ENCODE measurements at regions not wholly inside any gene's neighbourhood (a gene's known extent, or its start where the extent isn't known, plus 50 kb on each side); places are given as distances from the start of the nearest gene placed in this dataset.

DNA sequence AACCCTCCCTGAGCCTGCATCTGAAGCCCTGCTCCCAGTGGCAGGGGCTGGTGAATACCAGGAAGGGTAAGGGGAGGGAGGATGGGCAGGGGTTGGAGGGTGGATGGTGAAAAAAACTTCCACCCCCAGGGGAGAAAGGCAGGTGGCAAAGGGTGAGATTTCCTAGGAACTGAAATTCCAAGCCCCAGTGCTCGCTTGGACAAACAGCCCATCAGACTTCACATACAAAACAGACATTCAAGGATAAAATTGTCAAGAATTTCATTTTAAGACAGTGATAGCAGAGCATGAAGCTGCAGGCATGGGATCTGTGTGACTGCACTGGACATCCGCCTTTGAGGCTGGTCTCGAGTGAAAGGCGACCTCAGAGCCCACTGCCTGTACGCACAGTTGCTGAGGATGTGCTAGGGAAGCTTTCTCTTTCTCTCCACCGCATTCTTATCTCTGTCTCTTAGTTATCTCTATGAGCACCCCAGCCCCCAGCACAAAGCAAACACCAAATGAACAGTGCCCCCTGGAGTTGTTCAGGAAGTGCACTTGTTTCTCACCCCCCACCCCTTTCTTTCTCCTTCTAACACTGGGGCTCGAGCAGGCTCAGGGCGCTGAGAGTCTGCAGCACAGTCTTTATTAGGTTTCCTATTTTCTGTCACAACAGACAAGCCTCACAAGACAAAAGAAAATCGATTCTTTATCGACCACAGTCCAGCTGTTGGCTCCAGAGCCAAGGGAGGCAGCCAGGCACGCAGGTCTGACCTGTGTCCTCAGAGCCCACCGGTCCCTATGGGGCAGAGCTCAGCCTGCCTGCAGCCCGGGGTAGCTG is 237.3 kb upstream of the NCAM1 start:
- ATAC-seq = no peak

DNA sequence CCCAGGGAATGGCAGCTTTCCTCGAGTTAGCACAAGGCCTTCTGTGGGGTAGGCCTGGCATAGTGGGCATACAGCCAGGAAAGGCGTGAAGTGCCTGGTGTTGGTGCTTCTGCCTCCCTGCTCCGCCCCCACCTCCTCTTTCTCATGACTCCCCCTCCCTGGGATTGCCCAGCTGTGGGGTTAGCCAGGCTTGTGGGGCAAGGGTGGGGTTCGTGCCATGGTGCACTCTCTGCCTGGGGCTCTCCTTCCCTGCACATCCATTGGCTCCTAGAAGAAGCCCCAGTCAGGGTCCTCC is 236.8 kb upstream of the NCAM1 start:
- ATAC-seq = no peak

DNA sequence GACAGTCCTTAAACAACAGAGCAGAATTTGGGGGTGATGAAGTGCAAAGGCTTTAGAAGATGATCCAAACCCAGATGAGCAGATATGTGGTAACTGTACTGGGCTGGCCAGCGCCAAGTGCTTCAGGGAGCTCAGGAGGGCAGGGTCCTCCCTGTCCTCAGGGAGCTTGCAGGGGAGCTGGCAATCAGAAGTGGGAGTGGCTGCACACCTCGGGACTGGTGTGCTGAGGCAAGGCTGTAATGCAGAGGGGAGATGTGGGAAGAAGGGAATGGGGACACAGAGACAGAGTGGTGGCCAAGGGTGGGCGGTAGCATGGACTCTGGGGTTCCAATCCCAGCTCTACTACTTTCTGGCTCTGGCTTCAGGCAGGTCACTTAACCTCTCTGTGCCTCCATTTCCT is 235.6 kb upstream of the NCAM1 start:
- ATAC-seq = no peak

DNA sequence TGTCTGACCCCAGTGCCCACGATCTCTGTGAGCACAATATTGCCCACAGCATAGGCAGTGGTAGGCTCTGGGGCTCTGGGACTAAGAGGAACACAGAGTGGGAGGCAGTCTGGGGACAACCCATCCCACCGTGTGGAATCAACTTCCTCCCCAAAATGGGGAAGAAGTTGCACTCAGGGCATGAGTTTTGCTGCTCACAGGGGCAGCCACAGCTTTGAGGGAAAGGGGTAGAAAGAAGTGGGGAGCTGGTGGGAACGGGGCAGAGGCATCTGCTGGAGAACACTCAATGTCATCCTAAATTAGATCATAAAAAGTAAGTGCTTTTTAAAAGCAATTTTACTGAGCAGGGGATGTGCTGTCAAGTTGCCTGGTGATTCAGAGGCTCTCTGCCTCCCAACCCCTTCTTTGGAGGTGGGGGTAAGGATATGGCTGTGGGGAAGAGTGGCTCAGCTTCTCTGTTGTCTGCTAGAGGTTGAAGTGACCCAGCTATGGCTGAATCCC is 233.8 kb upstream of the NCAM1 start:
- no peak for ATAC-seq

DNA sequence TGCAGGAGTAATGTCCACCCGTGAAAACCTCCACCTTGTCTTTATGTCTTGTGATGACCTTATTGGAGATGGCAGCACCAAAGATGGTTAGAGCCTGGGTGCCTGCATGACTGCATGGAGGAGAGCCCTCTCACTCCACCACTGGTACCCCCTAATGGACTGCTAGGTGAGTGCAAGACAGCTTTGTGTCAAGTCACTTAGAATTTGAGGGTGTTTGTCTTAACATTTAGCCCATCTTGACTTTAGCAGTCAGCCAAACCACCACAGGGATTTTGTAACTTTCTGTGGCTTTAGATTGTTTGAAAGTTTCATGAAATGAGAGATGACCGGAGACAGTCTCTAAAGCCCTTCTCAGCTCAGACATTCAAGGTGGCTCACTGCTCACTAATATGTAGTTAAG is 232.9 kb upstream of the NCAM1 start:
- ATAC-seq = no peak

DNA sequence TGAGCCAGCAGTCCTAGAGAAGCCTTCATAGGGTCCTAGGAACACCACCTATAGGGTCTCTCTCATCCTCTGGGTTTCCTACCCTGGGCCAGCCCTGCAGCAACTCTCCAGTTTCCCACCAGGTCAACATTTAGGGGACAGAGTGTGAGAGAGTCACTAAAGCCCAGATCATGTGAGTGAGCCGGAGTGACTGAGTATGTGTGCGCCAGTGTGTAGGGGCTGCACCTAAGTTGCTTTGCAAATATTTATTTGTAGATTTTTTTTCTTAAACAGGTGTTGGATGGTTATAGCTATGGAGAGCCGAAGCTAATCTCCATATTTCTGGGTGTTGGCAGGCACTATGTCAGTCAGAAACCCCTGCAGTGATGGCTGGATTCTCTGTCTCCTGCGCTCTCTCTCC is 232.5 kb upstream of the NCAM1 start:
- no peak for ATAC-seq

DNA sequence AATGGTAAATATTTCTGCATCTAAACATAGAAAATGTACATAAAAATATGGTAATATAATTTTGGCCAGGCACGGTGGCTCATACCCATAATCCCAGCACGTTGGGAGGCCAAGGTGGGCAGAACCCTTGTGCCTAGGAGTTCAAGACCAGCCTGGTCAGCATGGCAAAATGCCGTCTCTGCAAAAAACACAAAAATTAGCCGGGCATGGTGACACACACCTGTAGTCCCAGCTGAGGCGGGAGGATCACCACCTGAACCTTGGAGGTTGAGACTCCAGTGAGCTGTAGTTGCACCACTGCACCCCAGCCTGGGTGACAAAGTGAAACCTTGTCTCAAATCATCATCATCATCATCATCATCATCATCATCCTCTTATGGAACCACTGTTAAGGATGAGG is 230.6 kb upstream of the NCAM1 start:
- ATAC-seq = no peak

DNA sequence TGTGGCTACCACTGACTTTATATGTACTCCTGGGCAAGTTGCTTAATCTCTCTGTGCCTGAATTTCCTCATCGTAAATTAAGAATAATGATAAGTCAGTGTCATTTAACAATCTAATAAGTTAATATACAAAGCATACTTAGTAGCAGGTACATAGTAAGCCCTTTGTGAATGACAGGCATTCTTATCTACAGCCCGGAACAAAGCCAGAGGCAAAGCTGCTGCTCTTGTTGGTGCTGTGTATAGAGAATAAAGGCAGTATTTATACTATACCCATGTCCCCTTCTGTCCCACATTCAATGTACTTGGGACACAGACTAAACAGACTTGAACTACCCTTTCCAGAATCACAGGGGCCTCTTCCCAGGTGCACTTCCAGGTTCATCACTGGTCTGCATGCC is 229.7 kb upstream of the NCAM1 start:
- ATAC-seq = no peak

DNA sequence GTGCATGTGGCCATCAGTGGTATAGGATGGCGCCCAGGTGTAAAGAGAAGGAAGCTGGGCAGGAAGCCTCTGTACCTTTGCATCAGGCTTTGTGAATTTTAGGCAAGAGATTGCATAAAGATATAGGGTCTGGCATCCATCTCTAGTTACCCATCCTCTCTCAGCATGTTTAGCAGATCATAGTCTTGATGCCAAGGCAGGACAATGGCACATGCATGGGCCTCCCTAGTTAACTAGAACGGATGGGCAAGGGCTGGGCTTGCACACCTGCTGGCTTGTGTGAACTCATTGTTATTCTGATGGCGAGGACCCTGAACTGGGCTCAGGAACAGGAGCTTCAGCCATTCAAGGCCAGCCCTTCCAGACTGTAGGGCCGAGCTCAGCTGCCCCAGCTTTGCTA is 229.2 kb upstream of the NCAM1 start:
- no peak for ATAC-seq

DNA sequence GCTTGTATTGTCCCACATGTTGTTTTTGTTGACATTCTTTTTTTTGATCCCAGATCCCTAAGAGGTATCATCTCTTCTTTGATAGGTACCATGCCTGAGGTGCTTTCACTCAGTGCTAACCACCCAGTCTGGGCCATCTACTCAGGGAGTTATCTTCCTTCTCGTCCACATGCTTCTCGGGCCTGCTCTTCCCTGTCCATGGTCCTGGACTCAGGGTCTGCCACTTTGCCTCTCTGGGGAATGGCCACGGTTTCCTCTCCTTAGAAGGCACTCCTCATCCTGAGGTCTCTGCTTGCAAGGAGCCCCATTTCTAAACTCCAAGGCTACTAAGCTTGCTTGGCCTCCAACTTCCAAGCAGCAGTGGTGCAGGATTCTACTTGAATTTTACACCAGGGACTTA is 227.0 kb upstream of the NCAM1 start:
- ATAC-seq = no peak

DNA sequence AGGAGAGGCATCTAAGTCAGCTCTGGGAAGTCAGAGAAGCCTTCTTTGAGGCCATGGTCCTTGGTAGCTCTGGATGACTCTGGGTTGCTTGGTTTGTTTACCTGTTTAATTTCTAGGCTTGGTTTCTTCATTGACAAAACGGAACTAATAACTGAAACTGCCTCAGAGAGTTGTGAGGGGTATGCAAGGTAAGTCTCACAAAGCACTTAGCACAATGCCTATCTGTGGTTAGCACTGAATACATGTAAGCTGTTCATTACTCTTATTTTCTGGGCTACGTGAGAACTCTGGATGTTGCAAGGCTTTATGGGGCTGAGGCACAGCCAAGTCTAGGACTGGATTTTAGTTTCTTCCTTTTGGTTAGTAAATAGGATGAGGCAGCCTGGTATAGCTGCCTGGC is 225.8 kb upstream of the NCAM1 start:
- ATAC-seq = no peak

DNA sequence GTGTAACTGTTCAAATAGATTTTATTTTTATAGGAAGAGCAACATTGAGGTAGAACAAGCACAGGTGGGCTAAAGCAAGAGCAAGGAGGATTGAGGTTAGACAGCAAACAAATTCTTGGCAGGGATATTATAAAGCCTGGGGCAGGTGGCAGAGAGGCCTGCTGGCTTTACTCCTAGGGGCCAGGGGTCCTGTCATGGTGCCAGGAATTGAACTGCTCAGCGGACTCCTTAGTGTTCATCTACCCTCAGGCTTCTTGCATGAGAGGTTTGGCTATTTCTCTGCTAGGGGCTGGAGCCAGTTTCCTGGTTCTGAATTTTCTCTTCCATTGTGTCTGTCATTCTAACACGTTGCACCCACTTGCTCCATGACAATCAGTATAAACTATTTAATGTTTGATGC is 217.2 kb upstream of the NCAM1 start:
- no peak for ATAC-seq

DNA sequence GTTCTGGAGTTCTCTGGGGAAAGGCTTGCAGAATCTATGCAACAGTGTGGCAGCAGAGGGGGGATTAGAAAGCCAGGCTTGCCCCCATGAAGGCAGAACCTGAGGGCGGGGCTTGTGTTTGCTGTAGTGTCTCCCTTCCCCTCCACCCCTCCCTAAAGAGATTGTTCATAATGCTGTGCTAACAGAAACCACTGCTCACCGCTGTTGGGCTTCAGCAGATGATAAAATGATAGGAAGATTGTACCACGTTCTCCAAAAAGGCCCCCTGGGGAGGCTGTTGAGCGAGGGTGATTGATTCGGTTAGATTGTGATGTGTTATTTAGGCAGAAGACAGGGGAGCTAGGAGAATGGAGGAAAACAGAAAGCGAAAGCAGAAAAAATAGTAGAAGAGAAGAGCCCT is 215.2 kb upstream of the NCAM1 start:
- no peak for ATAC-seq

DNA sequence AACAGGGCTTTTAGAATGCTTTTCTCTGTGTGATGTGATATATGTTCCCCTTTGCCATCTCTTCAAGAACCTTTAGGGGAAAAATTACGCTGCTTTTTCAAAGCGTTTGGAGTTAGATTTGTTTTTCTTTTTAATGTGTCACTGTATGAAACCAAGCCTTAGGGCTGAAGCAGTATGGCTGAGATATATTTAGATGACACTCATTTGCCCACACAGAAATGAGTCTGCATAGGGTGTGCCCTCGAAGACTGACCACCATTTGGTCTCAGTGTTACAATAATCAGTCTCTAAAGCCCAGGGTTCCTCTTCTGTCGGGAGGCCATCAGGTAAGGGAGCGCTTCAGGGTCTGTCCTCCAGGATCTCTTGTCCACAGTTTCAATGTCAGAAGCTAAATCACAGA is 213.0 kb upstream of the NCAM1 start:
- no peak for ATAC-seq

DNA sequence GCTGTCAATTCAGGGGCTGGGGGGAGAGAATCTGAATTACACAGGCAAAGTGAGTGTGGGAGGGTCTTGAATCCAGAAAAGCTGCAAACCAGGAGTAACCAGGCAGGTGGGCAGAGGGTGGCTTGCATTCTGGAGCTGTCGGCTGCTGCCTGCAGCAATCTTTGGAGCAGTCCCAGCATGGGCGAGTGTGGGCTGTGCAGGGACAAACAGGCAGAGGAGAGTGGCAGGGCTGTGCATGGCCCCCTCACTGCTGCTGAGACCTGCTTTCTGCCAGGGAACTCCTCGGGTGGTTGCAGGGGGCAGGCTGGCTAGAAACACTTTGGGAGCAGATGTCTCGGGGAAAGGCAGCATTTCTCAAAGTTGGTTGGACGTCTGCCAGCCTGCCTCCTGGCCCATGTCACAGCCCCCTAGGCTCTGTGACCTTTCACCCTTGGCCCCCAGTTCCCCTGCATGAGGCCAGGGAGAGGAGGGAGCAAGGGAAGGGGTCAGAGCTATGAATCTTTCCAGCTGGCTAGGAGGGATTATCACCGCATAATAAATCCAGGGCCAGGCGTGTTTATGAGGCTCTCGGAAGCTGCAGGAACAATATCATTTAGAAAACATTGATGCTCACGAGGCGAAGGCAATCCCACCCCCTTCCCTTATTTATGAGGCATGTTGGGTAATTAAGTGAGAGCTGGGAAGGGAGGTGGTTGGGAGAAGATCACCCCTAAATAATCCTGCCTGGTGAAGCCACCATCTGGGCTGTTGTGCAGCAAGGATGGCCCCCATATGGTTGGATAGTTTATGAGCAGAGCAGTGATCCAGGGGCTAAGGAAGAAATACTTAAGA is 212.3 kb upstream of the NCAM1 start:
- no peak for ATAC-seq

DNA sequence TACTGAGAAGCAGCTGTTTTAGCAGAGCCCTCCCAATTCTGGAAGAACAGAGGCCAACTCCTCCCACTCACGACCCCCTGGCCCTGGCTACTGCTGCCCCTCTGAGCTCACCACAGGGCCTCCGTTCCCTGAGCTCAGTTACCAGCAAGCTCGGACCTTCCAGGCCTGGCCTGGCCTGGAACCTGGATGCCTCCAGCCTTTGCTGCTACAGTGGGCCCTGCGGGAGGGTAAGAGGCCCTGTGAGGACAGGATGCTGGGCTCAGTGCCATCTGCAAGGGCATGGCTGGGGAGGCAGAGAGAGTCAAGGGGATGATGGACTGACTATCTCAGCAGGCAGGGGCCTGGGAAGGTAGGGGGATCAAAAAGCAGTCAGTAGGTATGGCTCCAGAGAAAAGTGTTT is 209.9 kb upstream of the NCAM1 start:
- ATAC-seq = no peak

DNA sequence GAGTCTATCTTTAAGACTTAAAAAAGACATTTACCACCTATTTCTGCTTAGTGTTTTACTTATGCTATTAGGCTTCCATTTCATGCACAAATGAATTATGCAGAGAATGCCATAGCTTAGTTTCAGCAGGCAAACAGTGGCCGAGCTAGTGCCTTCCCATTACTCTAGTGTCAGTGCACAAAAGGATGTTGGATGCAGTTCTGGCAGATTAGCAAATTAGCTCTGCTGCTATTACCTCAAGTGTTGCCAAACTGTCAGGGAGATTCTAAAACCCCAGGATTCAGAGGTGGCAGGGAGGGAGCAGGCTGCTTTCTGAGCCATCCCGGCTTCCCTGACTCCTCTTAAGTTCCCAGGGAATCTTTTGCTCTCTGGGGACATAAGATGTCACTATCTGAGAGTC is 209.4 kb upstream of the NCAM1 start:
- no peak for ATAC-seq

DNA sequence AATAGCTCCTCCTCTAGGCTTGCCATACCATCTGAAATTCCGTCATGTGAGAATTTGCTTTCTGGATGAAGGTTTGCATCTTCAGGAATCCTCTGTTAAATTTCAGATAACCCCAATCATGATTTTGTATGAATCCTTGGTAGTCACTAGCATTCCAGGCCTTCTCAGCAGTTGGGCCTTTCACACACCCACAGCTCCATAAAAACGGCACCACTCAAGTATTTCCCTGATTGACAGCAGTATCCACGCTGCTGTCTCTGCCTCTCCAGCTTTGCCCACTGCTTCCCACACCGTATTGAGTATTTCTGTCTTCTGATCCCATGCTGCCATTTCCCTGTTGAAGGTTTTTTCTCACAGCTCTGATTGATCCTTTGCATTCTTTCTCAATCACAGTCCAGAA is 208.7 kb upstream of the NCAM1 start:
- ATAC-seq = no peak

DNA sequence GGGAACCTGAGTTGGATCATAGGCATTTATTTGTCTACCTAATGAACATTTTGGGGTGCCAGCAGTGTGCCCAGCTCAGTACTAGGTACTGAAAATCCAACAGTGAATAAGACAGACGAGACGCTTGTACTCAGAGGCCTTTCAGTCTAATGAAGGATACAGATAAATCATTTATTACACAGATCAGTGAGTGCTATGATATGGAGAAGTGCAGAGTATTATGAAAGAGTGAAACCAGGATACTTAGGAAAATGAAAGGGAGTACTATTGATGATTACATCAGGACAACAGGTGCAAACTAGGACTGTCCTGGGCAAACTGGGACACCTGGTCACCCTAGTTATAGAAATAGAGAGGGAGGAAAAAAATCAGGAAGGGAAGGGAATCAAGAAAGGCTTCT is 207.5 kb upstream of the NCAM1 start:
- no peak for ATAC-seq

DNA sequence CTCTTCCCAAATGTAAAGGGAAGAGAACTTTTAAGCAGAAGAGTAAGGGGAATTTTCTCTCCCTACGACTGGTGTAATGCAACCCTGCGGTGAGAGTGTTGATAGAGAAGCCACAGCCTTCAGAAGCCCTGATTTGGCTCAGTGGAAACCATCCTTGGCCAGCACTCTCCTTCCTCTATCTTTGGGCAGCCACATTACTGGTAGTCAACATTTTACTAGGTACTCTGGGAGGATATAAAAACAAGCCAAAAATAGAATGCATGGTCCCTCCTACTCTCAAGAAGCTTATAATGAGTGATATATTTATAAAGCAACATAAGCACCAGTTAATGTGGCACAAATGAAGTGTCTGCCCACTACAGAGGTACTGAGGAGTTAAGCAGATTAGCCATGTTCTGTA is 201.8 kb upstream of the NCAM1 start:
- ATAC-seq = no peak

DNA sequence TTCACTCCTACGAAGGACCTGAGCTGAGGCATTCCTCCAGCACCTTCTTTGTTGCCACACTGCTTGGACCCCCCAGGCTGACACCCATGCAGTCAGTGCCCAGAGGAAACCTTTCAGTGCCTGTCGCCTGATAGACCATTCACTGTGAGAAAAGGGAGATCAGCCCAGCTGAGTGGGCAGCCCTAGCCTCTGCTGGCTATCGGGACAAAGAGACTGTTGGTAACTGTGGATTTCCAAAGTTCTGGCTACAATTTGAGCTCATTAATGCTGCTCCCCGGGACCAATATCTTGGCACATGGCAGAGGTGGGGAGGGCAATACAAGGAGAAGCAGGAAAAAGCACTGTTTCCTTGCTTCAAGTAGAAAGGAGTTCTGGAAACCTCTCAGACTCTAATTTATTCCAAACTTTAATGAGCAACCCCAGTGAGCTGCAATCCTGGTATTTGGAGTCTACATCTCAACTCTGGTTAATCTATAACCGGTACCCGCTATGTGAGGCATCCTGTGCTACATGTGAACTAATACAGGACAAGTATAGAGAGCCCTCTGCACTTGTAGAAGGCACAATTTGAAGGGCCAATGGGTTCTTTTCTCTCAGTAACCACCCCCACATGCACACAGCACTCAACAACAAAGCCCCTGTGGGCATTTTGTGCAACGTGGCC is 200.7 kb upstream of the NCAM1 start:
- no peak for ATAC-seq

DNA sequence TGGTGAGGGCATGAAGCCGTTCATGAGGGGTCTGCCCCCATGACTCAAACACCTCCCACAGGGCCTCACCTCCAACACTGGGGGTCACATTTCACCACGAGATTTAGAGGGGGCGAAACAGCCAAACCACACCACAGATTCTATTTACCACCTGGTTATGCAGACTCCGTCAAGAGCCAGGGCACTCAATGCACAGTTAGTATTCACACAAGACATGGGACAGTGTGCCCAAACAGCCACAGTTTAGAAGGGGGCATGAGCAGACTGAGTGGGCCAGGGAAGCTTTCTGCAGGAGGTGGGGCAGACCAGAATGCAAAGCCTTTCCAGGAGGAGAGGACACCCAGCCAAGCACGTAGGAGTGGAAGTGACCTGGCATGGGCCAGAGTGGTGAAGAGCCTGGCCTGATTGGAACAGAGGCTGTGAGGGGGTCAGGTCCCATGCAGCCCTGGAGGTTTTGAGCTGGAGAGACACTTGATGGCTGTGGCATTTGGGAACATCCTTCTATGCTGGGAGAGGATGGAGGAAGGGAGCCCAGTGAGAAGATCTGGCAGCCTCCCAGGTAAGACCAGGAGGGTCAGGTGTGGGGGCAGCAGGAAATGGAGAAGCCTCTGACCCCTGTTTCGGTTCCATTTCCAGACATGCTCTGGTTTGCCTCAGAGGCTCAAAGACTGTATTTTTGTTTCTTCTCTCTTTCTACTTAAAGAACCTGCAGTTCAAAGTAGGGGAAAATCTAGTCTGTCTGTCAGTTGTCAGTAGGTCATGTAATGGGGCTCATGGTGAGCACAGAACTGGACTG is 199.1 kb upstream of the NCAM1 start:
- ATAC-seq = no peak

DNA sequence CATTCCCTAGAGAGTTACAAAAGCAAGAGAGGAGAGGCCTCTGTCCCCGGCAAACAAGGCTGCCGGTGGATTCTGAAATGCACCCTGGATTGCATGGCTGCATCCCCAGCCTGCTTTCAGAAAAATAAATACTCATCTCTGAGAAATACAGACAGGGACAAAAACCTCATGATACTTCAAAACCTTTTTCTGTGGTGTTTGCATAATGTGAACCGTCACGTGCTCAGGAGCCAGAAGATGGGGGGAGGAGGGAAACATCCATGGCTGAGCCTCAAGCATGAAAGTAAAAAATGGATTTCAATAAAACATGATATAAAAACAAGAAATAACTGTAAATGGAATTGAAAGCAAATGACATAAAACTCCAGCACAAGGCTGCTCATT is 198.5 kb upstream of the NCAM1 start:
- no peak for ATAC-seq
